GM13977 (cell line): ENCODE measurements at regions not wholly inside any gene's neighbourhood (a gene's known extent, or its start where the extent isn't known, plus 50 kb on each side); places are given as distances from the start of the nearest gene placed in this dataset.
"Not testable (repeated sequence)": the region's sequence is repeated elsewhere in the genome, so short reads cannot be mapped to it uniquely, and the experiment has no call there.

Experiments
- DNase-seq: peaks from one replicate; pipeline ENCODE4 v3.0.0; 2012; ENCODE audit warnings: low spot score
- in situ Hi-C: fragments of 300-500 bp; cut with MboI; formaldehyde crosslinking; loops from one replicate; pipeline ENCODE4 v1.12.0; 2022; ENCODE audit warnings: low sequenced_read_pairs, low pct_unique_long_range_greater_than_20kb, mixed read lengths, inconsistent platforms; ENCODE audit not compliant: unreplicated experiment
- TF ChIP-seq, protein P1 (sequence below): IDR thresholded peaks from 2 replicates; pipeline ENCODE4 v1.5.1; 2012; ENCODE audit warnings: mild to moderate bottlenecking, control low read depth; ENCODE audit not compliant: insufficient read depth; ENCODE audit errors: extremely low read depth, missing control alignments

GRCh38 chr14:49962621-49963020 is 69.7 kb downstream of the ARF6 start:
- DNase-seq = peak; percentile 60
- in situ Hi-C loops = no loop called here
- TF ChIP-seq, protein P1, sequence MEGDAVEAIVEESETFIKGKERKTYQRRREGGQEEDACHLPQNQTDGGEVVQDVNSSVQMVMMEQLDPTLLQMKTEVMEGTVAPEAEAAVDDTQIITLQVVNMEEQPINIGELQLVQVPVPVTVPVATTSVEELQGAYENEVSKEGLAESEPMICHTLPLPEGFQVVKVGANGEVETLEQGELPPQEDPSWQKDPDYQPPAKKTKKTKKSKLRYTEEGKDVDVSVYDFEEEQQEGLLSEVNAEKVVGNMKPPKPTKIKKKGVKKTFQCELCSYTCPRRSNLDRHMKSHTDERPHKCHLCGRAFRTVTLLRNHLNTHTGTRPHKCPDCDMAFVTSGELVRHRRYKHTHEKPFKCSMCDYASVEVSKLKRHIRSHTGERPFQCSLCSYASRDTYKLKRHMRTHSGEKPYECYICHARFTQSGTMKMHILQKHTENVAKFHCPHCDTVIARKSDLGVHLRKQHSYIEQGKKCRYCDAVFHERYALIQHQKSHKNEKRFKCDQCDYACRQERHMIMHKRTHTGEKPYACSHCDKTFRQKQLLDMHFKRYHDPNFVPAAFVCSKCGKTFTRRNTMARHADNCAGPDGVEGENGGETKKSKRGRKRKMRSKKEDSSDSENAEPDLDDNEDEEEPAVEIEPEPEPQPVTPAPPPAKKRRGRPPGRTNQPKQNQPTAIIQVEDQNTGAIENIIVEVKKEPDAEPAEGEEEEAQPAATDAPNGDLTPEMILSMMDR = no peak

- DNase-seq, in situ Hi-C loops: not testable (repeated sequence)
Observed at GRCh38 chr14:49965068-49965651, 72.3 kb downstream of the ARF6 start.

- in situ Hi-C loops = no loop called here
- no peak for DNase-seq
- TF ChIP-seq, protein P1 = no peak
Observed at GRCh38 chr14:49966304-49966809, 73.5 kb downstream of the ARF6 start.

- DNase-seq = no peak
- in situ Hi-C loops = no loop called here
- TF ChIP-seq, protein P1 = no peak
Observed at GRCh38 chr14:49966971-49967630, 74.2 kb downstream of the ARF6 start.

DNA sequence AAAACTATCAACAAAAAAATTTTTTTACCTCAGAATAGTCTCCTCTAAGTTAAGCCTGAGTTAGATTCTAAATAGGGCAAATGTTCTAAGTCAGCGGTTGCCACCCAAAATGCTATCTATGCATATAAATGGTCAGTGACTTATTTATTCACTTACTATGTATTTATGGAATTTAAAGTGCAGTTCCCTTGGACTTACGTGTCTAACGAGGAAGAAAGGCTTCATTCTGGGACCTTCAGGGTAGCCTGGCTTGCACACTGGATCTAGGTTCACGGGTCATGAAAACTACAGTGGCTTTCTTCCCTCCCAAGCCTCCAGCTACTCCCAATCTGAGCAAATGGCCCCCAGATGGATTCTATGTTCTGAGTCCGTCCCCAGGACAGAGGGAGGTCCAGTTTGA is 77.1 kb downstream of the ARF6 start:
- no peak for DNase-seq
- in situ Hi-C loops = no loop called here
- TF ChIP-seq, protein P1 = no peak

GRCh38 chr14:49970474-49971147 is 77.7 kb downstream of the ARF6 start:
- TF ChIP-seq, protein P1 = no peak
- in situ Hi-C loops = no loop called here
- no peak for DNase-seq
